Pons (tissue), 1 donor: ENCODE measurements at regions not wholly inside any gene's neighbourhood (a gene's known extent, or its start where the extent isn't known, plus 50 kb on each side); places are given as distances from the start of the nearest gene placed in this dataset.

Experiments
- DNase-seq: peaks from one replicate; pipeline ENCODE4 v3.0.0-alpha.2; 2016; ENCODE audit warnings: low spot score

DNA sequence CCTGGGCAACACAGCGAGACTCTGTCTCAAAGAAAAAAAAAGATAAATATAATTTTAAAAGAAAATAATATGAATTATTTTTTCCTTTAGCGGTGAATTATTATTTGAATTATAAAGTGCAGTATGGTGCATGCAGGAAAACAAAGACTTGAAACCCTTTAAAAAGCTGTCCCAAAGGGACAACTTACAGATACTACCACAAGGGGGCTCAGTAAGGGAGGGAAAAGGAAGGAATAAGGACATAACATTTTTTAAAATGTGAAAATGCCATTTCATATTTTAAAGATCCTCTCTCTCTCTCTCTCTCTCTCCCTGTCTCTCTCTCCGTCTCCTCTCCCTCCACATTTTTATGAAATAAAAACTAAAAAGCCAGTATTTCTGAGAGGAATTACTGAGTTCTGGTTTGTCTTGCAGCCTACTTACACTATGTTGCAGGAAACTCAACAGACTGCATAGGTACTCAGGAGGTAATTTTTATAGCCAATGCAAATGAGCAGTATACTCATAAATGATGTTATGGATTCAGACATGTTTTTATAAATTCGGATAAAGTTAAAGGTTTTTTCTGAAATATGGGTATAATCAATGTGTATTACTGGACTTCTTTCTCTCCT is 455.0 kb upstream of the GJE1 start:
- peak; percentile 17 for DNase-seq

DNA sequence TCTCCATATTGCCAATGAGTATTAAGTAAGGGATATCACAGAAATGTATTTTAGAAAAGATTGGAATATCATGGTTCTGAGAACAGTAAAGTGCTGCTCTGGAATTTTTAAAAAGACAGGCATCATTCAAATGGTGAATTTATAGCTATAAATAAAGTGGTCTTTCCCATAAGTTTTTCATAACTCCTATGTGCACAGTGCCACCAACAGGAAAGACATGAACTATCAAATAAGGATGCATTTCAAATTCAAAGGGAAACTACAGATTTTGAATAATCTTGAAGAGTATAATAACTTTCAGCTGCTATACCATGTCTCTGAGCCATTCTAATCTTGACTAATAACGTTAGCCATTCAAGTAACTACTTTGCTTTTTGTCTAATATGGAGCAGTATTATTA is 456.8 kb upstream of the GJE1 start:
- no peak for DNase-seq

DNA sequence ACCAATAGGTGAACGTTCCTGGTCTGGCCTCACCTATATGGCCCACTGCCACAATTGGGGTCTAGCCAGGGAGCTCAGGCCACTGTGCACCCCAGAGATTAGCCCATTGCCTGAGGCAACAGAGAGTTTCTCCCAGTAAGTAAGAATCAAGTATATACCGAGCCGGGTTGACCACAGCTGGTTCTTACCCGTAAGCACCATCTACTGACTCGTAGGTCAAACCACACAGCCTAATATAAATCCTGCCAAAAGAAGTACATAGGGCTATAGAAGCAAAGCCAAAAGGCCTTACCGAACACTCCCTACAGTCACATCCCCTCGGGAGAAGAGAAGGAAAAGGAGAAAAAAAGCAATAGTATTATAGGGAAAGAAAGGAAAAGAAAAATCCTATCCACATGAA is 463.6 kb upstream of the GJE1 start:
- DNase-seq: no peak

DNA sequence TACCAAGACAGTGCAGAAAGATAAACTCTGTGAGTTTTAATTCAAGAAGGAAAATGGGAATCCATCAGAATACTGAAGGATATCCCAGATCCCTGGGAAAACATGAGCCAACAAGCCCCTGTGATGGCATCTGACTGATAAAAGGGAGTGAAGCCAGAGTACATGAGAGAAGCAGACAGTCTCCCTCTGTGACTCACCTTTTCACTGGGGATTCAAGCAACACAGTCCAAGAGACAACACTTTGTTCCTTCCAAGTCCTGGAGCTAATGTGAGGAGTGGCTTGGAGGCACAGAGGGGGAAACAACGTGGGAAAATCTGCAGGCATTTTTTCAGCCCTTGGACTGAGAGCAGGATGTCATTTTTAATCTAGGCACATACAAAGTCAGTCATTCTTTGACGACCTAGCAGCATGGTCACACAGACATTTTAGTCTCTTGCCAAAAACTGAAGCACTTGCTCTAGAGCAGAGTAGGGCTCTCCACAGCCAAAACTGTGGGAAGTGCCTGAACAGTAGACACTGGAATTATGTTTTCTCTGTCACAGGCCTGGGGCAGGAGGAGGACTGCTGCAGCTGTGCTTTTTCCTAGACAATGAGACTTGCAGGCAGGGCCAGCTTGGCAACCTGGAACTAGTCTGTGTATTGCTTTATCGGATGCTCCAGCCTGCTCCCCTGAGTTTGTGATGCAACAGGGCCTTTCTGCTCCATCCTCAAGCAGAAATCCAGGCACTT is 465.0 kb upstream of the GJE1 start:
- DNase-seq: peak; percentile 27

DNA sequence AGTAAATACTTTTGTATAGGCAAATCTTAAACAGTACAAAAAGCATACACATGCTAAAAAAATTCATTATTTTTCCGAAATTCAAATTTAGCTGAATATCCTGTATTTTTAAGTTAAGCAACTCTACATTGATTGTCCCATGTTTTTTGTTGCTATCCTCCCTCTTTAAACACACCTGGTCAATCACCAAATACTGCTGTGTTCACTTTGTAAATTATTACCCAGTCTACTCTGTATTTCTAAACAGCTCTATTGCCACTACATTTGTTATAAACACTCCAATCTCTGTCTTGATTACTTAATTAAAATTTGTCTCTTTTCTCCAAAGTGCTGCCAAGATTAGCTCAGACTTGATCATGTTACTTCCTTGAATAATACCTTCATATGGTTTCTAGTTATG is 466.5 kb upstream of the GJE1 start:
- DNase-seq: no peak

DNA sequence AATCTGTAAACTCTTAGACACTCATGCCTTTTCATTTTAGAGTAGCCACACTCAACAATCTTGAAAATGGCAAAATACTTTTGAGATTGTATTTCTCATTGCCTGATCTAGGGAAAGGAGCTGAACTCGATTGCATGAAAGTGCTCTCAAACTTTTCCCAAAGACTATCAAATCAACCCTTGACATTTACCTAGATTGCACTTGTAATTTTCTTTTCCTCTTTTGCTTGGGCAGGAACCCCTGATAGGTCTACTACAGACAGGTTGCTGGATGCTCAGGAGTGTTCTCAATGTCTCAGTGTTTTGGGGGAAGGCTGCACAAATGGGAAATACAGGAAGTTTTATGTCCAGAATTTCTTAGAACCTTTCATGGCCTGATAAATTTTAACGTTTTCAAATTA is 468.0 kb upstream of the GJE1 start:
- DNase-seq: no peak

DNA sequence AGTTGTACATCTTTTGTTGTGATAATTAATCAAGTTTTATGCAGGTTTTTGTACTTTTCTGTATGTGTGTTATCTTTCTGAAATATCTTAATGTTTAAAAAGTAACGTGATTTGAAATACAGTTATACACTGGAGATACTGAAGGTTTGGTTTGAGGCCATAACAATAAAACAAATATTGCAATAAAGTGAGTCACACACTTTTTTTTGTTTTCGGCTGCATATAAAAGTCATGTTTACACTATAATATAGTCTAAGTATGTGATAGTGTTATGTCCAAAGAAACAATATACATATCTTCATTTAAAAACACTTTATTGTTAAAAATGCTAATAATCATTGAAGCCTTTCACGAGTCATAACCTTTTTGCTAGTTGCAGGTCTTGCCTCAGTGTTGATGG is 473.1 kb upstream of the GJE1 start:
- DNase-seq: no peak

DNA sequence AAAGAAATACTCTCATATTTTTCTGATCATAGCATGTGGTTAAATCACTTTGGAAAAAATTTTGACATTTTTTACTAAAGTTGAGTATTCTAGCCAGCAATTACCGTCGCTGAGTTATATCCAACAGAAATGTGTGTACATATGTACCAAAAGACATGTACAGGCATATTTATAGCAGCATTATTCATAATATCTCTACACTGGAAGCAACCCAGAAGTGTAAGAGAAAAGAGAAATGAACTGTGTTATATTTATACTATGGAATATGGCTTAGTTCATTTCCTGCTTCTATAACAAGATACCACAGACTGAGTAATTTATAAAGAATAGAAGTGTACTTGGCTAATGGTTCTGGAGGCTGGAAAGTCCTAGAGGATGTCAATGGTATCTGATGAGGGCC is 474.0 kb upstream of the GJE1 start:
- DNase-seq: no peak

DNA sequence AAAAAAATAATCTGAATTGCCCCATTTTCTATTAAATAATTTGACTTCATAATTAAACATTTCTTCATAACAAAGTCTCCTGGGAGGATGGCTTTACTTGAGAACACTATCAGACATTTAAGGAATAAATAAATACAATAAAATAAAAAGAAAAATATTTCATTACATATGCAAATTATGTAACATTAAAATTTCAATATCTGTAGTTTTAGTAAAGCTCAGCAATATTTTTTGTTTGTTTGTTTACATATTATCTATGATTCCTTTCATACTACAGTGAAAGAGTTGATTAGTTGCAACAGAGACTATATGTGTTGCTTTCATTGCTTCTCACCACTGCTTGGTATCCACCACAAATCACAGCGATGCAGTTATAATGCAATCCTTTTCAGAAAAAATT is 474.9 kb upstream of the GJE1 start:
- no peak for DNase-seq

DNA sequence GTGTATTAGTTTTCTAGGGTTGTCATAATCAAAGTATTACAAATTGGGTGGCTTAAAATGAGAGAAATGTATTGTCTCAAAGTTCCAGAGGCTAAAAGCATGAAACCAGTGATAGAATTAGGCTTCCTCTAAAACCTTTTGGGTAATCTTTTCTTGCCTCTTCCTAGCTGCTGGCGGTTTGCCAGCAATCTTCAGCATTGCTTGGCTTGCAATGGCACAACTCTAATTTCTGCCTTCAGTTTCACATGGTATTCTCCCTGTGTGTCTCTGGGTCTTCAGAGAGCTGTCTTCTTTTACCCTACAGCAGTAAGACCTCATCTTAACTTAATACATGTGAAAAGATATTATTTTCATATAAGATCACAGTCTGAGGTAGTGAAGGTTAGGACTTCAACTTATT is 479.1 kb upstream of the GJE1 start:
- no peak for DNase-seq

DNA sequence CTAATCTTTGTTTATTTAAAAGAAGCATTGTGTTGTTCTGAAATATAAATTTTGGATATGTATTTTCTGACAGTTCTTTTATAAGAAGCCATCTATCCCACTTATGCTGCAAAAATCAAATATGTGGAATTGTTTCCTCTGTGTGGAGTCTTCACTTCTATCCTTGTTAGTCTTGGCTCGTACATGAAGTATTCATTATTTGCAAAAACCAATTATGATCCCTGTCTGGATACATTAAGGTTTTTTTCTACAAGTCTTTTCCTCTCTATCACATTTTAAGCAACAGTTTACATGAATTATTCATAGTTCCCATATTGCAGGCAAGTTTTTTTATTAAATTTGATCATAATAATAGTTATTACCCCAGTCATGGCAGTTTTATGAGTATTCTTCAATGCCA is 490.8 kb upstream of the GJE1 start:
- no peak for DNase-seq

DNA sequence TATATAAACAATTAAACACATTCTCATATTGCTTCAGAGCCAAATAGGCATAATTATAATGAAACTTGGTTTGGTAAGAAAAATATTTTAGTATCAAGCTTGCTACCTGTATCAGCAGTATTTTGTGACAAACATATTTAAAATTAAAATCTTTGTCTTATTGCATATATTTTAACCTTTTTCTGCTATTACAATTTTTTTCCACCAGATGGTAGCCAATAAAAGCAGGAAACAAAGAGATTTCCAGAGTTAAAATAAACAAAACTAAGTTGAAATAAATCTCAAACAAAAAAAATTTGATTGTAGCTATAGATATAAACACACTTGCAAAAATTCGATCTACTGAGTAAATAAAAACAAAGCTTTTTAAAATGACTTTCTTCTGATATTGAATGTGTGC is 491.3 kb upstream of the GJE1 start:
- no peak for DNase-seq

DNA sequence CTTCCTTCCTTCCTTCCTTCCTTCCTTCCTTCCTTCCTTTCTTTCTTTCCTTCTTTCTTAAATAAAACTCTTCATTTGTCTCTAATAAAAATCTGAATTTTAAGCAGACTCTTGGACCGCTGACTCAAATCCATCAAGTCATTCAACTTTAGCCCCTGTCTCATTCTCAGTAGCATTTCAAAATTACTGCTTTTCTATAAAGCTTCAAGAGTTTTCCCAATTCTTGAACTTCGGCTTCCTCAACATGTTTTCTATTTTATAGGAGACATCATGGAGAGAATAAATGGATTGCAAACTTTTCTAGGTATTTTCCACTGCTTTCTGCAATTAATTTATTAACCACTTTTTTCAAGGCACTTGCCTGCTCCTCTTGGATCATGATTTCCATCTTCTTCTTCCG is 497.1 kb upstream of the GJE1 start:
- no peak for DNase-seq

DNA sequence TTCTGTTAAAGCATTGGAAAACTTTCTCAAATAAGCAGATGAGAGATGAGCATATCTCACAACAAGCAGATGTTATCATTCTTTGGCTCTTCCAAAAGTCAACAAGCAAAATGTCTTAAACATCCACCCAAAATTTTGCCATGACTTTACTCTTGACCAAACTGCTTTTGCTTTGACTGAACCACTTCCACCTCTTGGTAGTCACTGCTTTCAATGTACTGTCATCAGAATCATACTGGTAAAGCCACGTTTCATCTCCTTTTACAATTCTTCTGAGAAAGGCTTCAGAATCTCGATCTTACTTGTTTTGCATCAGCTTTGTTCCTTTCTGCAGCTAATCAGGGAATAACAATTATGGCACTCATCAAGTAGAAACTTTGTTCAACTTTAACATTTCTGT is 498.5 kb upstream of the GJE1 start:
- no peak for DNase-seq

DNA sequence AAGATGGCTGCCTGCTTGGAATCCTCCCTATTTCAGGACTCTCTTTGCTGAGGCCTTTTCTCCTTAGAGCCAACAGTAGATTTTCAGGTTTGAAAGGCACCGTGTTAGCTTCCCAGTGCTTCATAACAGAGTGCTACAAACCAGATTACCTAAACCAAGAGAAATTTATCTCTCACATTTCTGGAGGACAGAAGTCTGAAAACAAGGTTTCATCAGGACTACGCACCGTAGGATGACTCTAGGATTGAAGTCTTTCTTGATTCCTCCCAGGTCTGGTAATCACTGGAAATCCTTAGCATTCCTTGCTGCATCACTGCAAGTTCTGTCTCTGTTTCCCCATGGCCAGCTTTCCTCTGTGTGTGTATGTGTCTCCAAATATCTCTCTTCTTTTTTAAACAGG is 508.4 kb upstream of the GJE1 start:
- DNase-seq: no peak

DNA sequence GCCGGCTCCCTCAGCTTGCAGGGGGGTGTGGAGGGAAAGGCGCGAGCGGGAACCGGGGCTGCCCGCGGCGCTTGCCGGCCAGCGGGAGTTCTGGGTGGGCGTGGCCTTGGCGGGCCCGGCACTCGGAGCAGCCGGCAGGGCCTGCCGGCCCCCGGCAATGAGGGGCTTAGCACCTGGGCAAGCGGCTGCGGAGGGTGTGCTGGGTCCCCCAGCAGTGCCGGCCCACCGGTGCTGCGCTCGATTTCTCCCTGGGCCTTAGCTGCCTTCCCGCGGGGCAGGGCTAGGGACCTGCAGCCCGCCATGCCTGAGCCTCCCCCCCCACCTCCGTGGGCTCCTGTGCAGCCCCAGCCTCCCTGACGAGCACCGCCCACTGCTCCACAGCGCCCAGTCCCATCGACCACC is 514.5 kb upstream of the GJE1 start:
- DNase-seq: no peak

DNA sequence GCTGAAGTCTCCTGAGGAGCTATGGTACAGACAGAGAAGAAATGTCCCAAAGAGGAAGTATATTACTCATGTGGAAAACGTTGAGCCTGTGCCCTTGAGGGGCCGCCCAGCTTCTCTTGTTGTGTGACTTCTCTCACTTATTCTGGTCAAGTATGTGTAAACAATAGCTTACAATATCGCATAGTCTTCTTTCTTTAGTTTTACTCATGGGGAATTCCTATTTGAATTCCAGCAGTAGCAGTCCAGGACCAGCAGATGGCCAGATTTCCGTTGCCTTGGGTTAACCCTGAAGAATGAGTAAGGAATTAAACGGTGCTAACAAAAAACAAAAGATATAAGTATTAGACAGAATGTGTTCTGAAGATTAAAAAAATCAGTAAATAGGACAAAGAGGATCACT is 522.0 kb upstream of the GJE1 start:
- no peak for DNase-seq

DNA sequence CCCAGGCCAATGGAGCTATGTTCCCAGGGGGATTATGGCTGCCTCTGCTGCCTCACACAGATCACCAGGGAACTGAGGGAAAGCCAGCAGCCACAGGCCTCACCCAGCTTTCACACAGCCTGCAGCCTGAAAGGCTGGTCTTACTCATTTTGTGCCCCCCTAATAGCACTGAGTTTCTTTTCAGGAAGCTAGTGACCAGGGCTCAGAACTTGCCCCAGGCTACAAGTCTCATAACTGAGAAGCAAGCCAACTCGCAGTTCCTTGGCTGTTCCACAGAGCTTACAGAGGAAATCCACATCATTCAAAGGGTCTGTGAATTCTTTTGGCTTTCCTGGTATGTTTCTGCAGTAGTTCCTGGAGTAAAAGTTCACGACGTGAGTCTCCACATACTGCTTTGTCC is 524.8 kb upstream of the GJE1 start:
- DNase-seq: no peak

DNA sequence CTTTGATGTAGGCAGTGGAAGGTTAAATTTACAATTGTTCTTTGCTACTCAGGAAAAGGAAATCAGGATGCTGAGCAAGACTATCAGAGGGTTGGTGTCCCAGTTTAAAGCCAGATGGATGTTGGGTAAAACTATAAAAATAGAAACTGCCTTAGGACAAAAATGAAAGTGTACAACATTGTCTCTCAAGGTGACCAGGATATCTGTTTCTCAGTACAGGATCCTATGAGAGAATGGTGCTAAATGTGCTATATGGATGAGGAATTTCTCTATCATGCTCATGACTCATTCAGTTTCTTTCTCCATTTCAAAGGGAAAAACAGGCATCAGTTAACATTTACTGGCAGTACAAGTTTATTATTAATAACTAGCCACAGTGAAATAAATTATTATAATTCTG is 534.2 kb upstream of the GJE1 start:
- DNase-seq: no peak

DNA sequence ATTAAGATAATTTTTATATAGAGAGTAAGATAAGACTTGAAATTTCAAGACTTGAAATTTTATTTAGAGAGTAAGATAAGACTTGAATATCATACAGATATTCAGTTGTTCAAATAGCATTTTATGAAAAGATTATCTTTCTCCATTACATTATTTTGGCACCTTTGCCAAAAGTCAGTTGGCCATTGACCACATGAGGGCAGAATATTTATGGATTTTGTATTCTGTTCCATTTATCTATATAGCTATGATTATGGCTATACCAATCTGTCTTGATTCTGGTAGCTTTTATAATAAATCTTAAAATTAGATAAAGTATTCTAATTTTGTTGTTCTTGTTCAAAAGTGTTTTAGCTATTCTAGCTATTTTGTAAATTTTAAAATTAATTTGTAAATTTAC is 537.9 kb upstream of the GJE1 start:
- DNase-seq: no peak

DNA sequence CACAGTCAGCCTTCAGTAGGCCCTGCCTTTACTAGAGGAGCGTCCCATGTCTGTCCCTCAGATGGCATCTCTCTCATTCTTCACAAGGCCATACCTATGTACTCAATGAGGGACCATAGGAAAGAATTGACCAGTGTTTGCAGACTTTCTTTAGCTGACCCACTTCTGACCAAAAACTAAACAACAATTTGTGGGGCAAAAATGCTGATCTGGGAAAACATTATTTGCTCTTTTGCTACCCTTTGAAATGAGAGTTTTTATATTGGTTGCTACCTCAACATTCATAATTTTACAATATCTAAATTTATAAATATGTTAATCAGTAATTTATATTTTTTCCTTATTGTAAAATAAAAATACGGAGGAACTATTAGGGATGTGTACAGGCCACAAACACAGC is 539.4 kb upstream of the GJE1 start:
- no peak for DNase-seq

DNA sequence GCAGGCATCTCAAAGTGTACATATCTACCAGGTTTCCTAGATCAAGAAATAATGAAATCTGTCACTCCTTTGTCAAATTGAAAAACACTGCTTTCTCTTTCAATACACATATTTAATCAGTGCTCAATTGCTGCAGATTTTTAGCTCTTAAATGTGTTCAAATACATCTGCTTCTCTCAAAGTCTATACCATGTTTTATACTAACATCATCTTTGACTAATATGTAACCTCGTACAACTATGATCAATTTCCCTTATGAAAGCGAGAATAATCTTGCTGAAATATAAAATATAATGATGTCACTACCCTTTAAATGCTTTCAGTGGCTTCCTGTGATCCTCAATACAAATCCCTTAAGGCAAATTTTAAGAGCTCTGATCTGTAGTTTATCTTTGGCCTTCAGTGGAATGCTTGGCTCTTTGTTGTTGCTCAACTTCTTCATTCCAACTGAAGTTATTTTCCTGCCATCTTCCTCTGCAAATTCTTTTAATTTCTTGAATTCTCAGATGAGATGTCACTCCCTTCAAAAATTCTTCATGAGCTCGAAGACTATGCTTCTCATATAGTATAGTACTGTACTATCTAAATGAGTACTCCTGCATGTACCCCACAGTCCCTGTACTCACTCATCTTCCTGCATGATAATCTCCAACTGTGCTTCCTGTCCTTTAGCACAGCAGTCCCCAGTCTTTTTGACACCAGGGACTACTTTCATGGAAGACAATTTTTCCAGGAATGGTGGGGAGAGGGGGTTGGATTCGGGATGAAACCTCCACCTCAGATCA is 545.1 kb upstream of the GJE1 start:
- no peak for DNase-seq

DNA sequence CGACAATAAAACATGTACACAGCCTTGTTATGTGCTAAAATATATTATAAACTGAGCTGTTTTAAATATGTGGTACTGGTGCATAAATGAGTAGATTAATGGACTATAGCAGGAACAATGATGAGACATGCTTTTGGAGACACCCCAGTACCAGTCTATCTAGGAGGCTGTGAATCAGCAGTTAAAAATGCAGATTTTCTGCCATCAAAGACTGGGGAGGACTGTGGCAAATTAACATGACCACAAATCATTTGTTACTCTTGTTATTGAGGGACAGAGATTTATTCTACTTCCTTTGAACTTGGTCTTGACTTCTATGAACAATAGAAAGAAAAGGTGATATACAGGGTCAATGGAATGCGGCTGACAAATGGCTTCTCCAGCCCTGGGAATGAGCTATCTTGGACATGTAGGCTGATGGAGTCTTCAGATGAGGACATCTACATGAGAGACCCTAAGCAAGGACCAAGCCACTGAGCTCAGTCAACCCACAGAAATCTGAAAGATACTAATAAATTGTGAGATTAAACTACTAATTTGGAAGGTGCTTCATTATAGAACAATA is 551.7 kb upstream of the GJE1 start:
- no peak for DNase-seq
